GM18508 (cell line): ENCODE measurements at regions not wholly inside any gene's neighbourhood (a gene's known extent, or its start where the extent isn't known, plus 50 kb on each side); places are given as distances from the start of the nearest gene placed in this dataset.

ENCODE experiments used
- ATAC-seq: cut with Tn5 transposase; IDR thresholded peaks from one replicate; pipeline ENCODE4 v1.9.1; 2021; ENCODE audit warnings: moderate number of reproducible peaks; ENCODE audit not compliant: insufficient read depth, unreplicated experiment

GRCh38 chr9:4435197-4435596 lies 55.1 kb upstream of the SLC1A1 start:
- no peak for ATAC-seq

- no peak for ATAC-seq
Measured at GRCh38 chr9:4433379-4433778, 56.9 kb upstream of the SLC1A1 start.

- no peak for ATAC-seq
Measured at GRCh38 chr9:4430432-4431261, 59.6 kb upstream of the SLC1A1 start.

GRCh38 chr9:4425319-4426045 lies 64.8 kb upstream of the SLC1A1 start:
- no peak for ATAC-seq

GRCh38 chr9:4424891-4425290 lies 65.4 kb upstream of the SLC1A1 start:
- no peak for ATAC-seq

GRCh38 chr9:4424038-4424437 lies 66.2 kb upstream of the SLC1A1 start:
- ATAC-seq, result no peak

GRCh38 chr9:4423207-4423610 lies 67.1 kb upstream of the SLC1A1 start:
- ATAC-seq, result no peak

- ATAC-seq, result peak; percentile 69
Measured at GRCh38 chr9:4422495-4422894, 67.8 kb upstream of the SLC1A1 start.

GRCh38 chr9:4421847-4422246 lies 68.4 kb upstream of the SLC1A1 start:
- no peak for ATAC-seq

GRCh38 chr9:4420351-4420750 lies 69.9 kb upstream of the SLC1A1 start:
- ATAC-seq, result no peak

GRCh38 chr9:4417578-4418325 lies 72.5 kb upstream of the SLC1A1 start:
- ATAC-seq, result no peak

GRCh38 chr9:4416467-4416866 lies 73.8 kb upstream of the SLC1A1 start:
- no peak for ATAC-seq

- ATAC-seq, result no peak
Measured at GRCh38 chr9:4415281-4415680, 75.0 kb upstream of the SLC1A1 start.

GRCh38 chr9:4413856-4414255 lies 76.4 kb upstream of the SLC1A1 start:
- ATAC-seq, result no peak

GRCh38 chr9:4404156-4404555 lies 86.1 kb upstream of the SLC1A1 start:
- no peak for ATAC-seq

GRCh38 chr9:4402501-4402900 lies 87.8 kb upstream of the SLC1A1 start:
- ATAC-seq, result no peak

GRCh38 chr9:4400731-4401130 lies 89.5 kb upstream of the SLC1A1 start:
- ATAC-seq, result no peak

GRCh38 chr9:4397917-4398316 lies 92.4 kb upstream of the SLC1A1 start:
- ATAC-seq, result no peak

- ATAC-seq, result no peak
Measured at GRCh38 chr9:4393806-4394523, 94.1 kb upstream of the GLIS3 start.

GRCh38 chr9:4389755-4390154 lies 89.9 kb upstream of the GLIS3 start:
- no peak for ATAC-seq
